GM23338 (cell line): ENCODE measurements at regions not wholly inside any gene's neighbourhood (a gene's known extent, or its start where the extent isn't known, plus 50 kb on each side); places are given as distances from the start of the nearest gene placed in this dataset.

Source experiments
- CREB1 ChIP-seq: fragments of 250-450 bp; sonication (Bioruptor Pico); IDR thresholded peaks from 2 replicates; pipeline ENCODE4 v1.5.0; 2020; ENCODE audit warnings: low read depth, mild to moderate bottlenecking, moderate library complexity
- ETS1 ChIP-seq: IDR thresholded peaks from 2 replicates; pipeline ENCODE4 v1.6.1; 2016; ENCODE audit warnings: antibody characterized with exemption
- EZH2 ChIP-seq: fragments of 200-600 bp; sonication (generic); IDR thresholded peaks from one replicate; pipeline ENCODE4 v1.8.0; 2017; ENCODE audit warnings: antibody characterized with exemption, mild to moderate bottlenecking, low read depth; ENCODE audit not compliant: unreplicated experiment
- EZH2phosphoT487 ChIP-seq: fragments of 200-600 bp; sonication (generic); IDR thresholded peaks from one replicate; pipeline ENCODE4 v1.8.1; 2018; ENCODE audit warnings: antibody characterized with exemption; ENCODE audit not compliant: unreplicated experiment
- JUNB ChIP-seq: IDR thresholded peaks from one replicate; pipeline ENCODE4 v1.6.1; 2016; ENCODE audit warnings: antibody characterized with exemption; ENCODE audit not compliant: unreplicated experiment
- POLR2AphosphoS5 ChIP-seq: IDR thresholded peaks from 2 replicates; pipeline ENCODE4 v1.6.1; 2016; ENCODE audit warnings: antibody characterized with exemption, low read depth
- REST ChIP-seq: IDR thresholded peaks from one replicate; pipeline ENCODE4 v1.6.1; 2018; ENCODE audit warnings: antibody characterized with exemption; ENCODE audit not compliant: unreplicated experiment
- STAT1 ChIP-seq: IDR thresholded peaks from one replicate; pipeline ENCODE4 v1.6.1; 2016; ENCODE audit warnings: antibody characterized with exemption; ENCODE audit not compliant: unreplicated experiment
- ZNF114 ChIP-seq: fragments of 250-450 bp; sonication (Bioruptor Pico); IDR thresholded peaks from 2 replicates; pipeline ENCODE4 v1.5.0; 2020; ENCODE audit warnings: mild to moderate bottlenecking, moderate library complexity
- ZNF462 ChIP-seq: fragments of 250-450 bp; sonication (Bioruptor Pico); IDR thresholded peaks from 2 replicates; pipeline ENCODE4 v1.5.0; 2020; ENCODE audit warnings: mild to moderate bottlenecking, moderate library complexity
- TF ChIP-seq, protein P1 (sequence below), 2 experiments: fragments of 200-600 bp in 1 of 2; sonication (generic) in 1 of 2; conservative IDR thresholded peaks; 2 replicates each; pipeline versions ENCODE4 v1.5.1 to v1.6.1; 2016 to 2017; ENCODE audit warnings: antibody characterized with exemption in 2 of 2, low read depth in 2 of 2, mild to moderate bottlenecking in 2 of 2, moderate library complexity in 1 of 2

- TF ChIP-seq, protein P1, sequence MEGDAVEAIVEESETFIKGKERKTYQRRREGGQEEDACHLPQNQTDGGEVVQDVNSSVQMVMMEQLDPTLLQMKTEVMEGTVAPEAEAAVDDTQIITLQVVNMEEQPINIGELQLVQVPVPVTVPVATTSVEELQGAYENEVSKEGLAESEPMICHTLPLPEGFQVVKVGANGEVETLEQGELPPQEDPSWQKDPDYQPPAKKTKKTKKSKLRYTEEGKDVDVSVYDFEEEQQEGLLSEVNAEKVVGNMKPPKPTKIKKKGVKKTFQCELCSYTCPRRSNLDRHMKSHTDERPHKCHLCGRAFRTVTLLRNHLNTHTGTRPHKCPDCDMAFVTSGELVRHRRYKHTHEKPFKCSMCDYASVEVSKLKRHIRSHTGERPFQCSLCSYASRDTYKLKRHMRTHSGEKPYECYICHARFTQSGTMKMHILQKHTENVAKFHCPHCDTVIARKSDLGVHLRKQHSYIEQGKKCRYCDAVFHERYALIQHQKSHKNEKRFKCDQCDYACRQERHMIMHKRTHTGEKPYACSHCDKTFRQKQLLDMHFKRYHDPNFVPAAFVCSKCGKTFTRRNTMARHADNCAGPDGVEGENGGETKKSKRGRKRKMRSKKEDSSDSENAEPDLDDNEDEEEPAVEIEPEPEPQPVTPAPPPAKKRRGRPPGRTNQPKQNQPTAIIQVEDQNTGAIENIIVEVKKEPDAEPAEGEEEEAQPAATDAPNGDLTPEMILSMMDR (conservative IDR thresholded peaks at IDR 0.05; ENCODE audit: low read depth in 2 of 2) = no peak
- TF ChIP-seq STAT1 (no peak), CREB1 (CRISPR knock-in tag) (no peak), POLR2AphosphoS5 (no peak), EZH2 (no peak), ETS1 (no peak), REST (no peak), EZH2phosphoT487 (no peak), JUNB (no peak), ZNF462 (CRISPR knock-in tag) (no peak), ZNF114 (CRISPR knock-in tag) (no peak)
Observed at GRCh38 chr3:119087799-119088198, 53.2 kb upstream of the IGSF11 start.
